HuH-7.5 (cell line): ENCODE measurements at regions not wholly inside any gene's neighbourhood (a gene's known extent, or its start where the extent isn't known, plus 50 kb on each side); places are given as distances from the start of the nearest gene placed in this dataset.

Experiments
- DNase-seq: peaks from one replicate; pipeline ENCODE4 v3.0.0; 2011; ENCODE audit warnings: low spot score

DNA sequence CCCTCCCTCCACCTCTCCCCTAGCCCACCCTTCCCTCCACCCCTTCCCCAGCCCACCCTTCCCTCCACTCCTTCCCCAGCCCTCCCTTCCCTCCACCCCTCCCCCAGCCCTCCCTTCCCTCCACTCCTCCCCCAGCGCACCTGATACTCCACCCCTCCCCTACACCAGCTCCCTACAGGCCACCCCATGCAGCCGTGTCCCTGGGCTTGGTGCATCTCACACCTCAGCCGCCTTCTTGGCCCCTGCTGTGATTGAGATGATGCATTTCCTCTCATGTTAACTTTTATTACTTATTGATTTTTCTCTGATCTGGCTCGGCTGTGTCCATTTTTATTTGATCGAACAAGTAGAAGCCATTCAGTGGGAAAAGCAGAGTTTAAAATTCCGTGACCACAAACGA, 243.8 kb downstream of the MATN1 start:
- DNase-seq: no peak

DNA sequence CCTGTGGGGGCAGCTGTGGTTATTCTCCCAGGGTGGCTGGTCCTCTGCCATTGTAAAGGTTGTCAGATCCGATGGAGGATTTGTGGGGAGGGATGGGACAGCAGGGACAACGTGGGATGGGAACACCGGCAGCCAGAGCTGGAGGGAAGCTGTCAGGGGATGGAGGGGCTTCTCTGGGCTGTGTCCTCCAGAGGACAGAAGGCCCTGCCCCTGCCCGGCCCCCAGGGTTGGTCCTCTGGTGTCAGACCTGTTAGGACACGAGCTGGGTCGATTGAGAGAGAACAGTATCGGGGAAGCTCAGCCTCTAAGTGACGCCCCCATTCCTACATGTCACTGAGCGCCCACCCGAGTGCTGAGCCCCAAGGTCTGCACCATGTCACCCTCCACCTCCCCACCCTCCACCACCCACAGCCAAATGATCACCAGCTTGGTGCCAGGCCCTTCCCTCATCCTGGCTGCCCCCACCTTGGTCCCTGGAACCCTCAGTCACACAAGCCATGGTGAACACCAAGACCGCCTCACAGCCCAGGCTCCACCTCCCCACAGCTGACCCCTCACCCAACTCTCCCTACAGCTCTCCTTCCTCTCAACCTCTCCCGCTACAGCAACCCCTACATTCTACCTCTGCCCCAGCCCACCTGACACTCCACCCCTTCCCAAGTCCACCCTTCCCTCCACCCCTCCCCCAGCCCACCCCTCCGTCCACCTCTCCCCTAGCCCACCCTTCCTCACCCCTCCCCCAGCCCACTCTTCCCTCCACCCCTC, 244.4 kb downstream of the MATN1 start:
- no peak for DNase-seq

DNA sequence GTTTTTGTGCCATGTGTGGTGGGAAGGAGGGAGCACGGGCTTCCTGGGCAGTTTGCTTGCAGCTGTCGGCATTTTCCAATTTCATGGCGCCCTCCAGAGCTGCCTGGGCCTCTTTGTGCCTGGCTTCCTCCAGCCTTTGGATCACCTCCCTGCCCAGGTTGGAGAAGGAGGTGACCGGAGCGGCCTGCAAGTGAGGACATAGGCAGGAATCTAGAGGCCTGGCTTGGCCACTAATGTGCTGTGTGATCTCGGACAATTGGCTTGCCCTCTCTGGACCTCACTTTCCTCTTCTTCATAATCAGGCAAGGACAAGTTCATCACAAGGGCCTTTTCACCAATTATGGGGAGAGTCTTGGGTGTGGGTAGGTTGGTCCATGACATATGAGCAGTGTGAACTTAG, 245.1 kb downstream of the MATN1 start:
- no peak for DNase-seq

DNA sequence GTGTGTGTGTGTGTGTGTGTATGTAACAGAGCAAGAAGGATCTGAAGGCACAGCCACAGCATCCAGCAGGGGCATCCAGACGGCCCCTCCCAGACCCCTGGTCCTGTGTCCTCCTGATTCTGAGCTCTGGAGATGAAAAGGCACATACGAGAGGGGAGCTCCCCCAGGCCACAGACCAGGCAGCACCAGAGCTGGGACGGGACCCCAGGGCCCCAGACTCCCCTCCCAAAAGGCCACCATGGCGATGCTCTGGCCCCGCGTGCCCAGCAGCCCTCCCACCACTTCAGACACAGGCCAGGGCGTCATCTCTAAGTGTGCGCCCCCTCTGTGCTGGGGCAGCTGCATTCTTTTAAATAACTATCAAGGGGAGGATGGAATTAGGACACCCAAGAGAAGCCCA, 245.8 kb downstream of the MATN1 start:
- no peak for DNase-seq

DNA sequence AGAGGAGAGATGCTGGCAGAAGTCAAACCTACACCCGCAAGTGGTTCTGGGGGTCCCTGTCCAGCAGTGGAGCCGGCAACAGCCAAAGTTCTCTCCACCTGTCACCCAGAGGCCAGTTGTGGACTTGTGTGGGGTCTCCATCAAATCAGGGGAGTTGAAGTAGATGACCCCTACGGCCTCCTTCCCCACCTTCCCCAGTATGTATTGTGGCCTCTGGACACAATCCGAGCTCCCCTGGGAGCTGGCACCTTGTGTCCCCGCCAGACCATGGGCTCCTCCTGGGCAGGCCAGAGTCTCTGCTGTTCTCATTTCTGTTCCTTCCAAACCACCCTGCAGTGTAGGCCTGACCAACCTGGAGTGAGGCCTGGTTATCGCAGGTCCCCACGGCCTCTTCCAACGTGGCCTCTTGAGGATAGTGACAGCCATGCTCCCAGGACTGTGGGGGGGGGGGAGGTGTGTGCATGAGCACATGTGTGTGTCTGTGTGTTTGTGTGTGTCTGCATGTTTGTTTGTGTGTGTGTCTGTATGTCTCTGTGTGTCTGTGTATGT, 246.4 kb downstream of the MATN1 start:
- no peak for DNase-seq

DNA sequence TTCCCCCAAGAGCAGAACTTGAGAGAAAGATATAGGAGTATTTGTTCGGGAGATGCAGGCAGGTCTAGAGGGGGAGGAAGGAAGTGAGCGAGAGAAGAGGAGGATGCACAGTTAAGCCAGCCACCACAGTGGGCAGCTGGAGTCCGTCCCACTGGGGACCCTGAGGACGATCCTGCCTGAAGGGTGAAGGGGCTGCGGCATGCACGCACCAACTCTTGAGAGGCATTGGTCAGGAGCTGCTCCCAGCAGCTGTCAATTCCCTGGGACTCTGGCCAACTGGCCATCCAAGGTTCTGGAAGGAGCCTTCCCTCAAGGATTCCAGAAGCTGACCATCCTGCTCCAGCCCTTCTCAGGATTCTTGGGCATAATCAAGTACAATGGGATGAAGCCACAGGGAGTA, 246.9 kb downstream of the MATN1 start:
- no peak for DNase-seq

- DNase-seq: no peak
Measured at GRCh38 chr1:30475966-30476365, 247.4 kb downstream of the MATN1 start.

- DNase-seq: no peak
Measured at GRCh38 chr1:30475201-30475600, 248.2 kb downstream of the MATN1 start.

GRCh38 chr1:30474818-30475200, 248.6 kb downstream of the MATN1 start:
- no peak for DNase-seq

DNA sequence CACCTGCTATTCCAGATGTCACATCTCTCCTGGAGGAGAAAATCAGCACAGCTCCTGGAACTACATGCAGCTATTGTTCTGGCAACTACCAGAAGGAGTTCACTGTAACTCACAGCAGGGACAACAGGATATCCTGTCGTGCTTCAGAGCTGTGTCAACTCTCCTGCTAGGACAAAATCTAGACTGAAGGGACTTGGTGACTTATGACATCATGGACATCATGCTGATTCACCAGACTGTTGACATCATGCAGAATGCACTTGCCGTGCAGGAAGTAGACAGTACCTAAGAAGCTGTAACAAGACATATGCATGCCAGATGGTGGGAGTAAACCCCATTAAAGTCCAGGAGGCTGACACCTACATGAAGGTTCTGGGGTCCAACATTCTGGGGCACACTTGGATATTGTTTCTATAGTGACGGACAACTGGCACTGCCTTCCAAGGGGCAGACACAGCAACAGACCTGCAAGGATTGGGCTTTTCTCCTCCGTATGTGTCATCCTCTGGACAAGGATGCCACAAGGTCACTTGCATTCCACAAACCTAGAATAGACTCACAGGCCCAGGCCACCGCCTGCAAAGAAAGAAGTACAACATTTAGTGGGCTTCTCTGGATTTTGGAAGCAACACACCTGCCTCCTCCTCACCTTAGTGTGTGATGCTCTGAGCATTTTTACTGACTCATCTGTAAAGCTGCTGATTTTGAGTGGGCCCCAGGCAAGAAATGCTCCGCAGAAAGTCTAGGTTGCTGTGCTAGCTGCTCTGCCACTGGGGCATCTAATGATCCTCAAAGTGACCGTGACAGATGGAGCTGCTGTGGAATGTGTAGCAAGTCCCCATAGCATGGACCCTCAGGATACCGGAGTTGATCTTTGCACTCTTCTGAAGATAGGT, 249.2 kb downstream of the MATN1 start:
- no peak for DNase-seq

GRCh38 chr1:30472526-30472925, 250.9 kb downstream of the MATN1 start:
- no peak for DNase-seq

GRCh38 chr1:30472009-30472408, 251.4 kb downstream of the MATN1 start:
- no peak for DNase-seq

- DNase-seq: no peak
Measured at GRCh38 chr1:30471307-30471706, 252.1 kb downstream of the MATN1 start.

DNA sequence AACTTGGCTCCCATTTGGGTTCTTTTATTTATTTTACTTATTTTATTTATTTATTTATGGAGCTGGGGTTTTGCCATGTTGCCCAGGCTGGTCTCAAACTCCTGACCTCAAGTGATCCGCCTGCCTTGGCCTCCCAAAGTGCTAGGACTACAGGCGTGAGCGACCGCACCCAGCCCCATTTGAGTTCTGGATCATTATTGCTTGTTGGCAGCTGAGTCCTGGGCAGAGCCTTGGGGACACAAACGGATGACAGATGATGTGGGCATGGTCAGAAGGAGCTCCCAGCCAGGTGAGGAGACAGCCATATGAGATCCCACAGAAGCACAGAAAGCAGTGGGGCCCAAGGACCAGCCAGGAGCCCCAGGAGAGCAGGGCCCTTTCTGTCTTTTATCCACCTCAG, 254.0 kb downstream of the MATN1 start:
- no peak for DNase-seq

DNA sequence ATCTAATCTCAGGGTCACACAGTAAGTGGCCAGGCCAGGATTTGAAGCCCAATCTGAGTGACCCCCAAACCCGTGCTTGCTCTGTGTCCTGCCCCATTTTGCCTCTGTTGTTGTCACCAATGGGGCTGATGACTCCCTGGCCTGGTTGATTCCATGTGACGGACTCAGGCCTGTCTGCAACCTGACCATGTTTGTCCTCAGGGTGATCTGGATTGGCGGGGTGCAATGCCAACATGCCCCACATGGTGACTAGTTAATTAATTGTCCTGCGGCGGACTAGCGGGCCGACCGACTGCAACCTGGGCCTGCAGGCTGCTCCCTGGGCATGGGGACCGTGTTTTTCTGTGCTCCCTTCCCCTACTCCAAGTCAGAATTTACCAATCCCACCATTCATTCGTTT, 256.3 kb downstream of the MATN1 start:
- no peak for DNase-seq

- no peak for DNase-seq
Measured at GRCh38 chr1:30466610-30467009, 256.8 kb downstream of the MATN1 start.

DNA sequence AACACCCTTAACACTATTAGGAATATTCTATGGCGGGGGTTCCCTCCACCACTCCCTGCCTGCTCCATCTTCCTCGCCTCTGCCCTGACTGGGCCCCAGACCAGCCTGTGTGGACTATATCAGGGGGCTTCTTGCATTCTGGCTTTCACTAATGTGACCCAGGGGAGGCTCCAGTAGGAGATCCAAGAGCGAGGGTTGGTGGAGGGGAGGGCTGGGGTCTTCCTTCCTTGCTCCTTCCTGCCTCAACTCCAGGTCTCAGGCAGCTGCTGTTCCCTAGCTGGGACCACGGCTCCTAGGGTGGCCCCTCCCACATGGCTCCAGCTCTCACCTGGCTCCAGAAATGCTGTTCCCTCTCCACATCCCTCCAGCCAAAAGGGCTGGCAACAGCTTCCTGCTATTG, 257.4 kb downstream of the MATN1 start:
- no peak for DNase-seq

GRCh38 chr1:30465096-30465495, 258.3 kb downstream of the MATN1 start:
- DNase-seq: no peak

DNA sequence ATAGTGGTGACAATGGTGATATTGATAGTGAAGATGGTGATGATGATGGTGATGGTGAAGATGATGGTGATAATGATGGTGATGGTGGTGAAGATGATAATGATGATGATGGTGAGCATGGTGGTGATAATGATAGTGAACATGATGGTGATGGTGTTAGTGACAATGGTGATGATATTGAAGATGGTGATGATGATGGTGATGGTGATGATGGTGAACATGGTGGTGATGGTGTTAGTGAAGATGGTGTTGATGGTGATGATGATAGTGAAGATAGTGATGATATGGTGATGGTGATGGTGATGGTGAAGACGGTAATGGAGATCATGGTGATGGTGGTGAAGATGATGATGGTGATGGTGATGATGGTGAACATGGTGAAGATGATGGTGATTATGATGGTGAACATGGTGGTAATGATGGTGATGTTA, 259.2 kb downstream of the MATN1 start:
- no peak for DNase-seq

GRCh38 chr1:30462826-30463425, 260.5 kb downstream of the MATN1 start:
- DNase-seq: no peak

DNA sequence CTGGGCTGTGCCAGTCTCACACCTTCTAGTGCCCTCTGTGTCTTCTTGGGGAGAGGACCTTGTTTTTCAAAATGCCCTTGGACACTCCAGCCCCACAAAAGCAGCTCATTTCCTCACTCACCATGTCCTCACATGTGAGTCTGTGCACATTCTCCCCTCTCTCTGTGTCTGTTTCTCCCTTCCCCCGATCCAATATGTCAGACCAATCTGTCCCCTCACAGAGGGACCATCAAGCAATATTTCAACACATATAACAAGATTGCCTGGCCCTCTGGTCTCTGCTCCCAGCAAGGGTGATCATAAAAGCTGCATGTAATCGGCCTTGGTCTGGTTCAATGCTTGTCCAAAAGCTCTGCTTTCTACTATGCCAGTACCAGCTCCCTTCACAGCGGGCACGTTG, 261.2 kb downstream of the MATN1 start:
- DNase-seq: no peak

- no peak for DNase-seq
Measured at GRCh38 chr1:30461640-30462039, 261.7 kb downstream of the MATN1 start.

- DNase-seq: no peak
Measured at GRCh38 chr1:30460661-30461060, 262.7 kb downstream of the MATN1 start.
